Breast epithelium (tissue), 4 donors: ENCODE measurements at regions not wholly inside any gene's neighbourhood (a gene's known extent, or its start where the extent isn't known, plus 50 kb on each side); places are given as distances from the start of the nearest gene placed in this dataset.

Experiments used
- DNase-seq, 2 donors: peaks; one replicate each; pipeline ENCODE4 v3.0.0-alpha.2; 2019; ENCODE audit warnings: low spot score in 2 of 2
- H3K27ac ChIP-seq, 2 donors: fragments of 200-600 bp; sonication (generic) in 1 of 2; one replicate each; pipeline ENCODE4 v1.5.1; 2016 to 2019; ENCODE audit warnings: mild to moderate bottlenecking in 1 of 2
- H3K27me3 ChIP-seq, 2 donors: fragments of 200-600 bp; sonication (generic) in 1 of 2; one replicate each; pipeline versions ENCODE4 v1.5.1 to v1.6.0; 2017 to 2019; ENCODE audit warnings: control low read depth in 1 of 2, mild to moderate bottlenecking in 1 of 2
- H3K36me3 ChIP-seq: fragments of 200-600 bp; one replicate; pipeline ENCODE4 v1.5.1; 2019
- H3K4me1 ChIP-seq, 2 donors: fragments of 200-600 bp; sonication (generic); one replicate each; pipeline ENCODE4 v1.5.1; 2016 to 2019; ENCODE audit warnings: control low read depth in 1 of 2
- H3K4me3 ChIP-seq, 3 donors: fragments of 200-600 bp; sonication (generic); 1 replicate in 2 of 3; 2 replicates in 1 of 3; pipeline ENCODE4 v1.5.1; 2016 to 2019; ENCODE audit warnings: mild to moderate bottlenecking in 3 of 3, moderate library complexity in 2 of 3
- H3K9me3 ChIP-seq, 2 donors: fragments of 200-600 bp; sonication (generic) in 1 of 2; one replicate each; pipeline ENCODE4 v1.5.1; 2016 to 2019; ENCODE audit warnings: control low read depth in 1 of 2
- POLR2A ChIP-seq: fragments of 450-650 bp; IDR thresholded peaks from one replicate; pipeline ENCODE4 v1.6.1; 2016; ENCODE audit warnings: antibody characterized with exemption, mild to moderate bottlenecking, moderate library complexity
- POLR2AphosphoS5 ChIP-seq, 3 donors: sonication (generic); formaldehyde crosslinking; IDR thresholded peaks; one replicate each; pipeline ENCODE4 v1.6.1; 2017; ENCODE audit warnings: antibody characterized with exemption in 3 of 3
- intact Hi-C: fragments of 100-400 bp; cut with DNase I; formaldehyde crosslinking; loops from one replicate; pipeline ENCODE4 v1.15.1; 2023; ENCODE audit warnings: low total_unique reads
- TF ChIP-seq, protein P1 (sequence below), 3 donors: fragments of 450-650 bp; IDR thresholded peaks; one replicate each; pipeline ENCODE4 v1.5.1; 2016 to 2017; ENCODE audit warnings: antibody characterized with exemption in 3 of 3, mild to moderate bottlenecking in 3 of 3, moderate library complexity in 3 of 3

DNA sequence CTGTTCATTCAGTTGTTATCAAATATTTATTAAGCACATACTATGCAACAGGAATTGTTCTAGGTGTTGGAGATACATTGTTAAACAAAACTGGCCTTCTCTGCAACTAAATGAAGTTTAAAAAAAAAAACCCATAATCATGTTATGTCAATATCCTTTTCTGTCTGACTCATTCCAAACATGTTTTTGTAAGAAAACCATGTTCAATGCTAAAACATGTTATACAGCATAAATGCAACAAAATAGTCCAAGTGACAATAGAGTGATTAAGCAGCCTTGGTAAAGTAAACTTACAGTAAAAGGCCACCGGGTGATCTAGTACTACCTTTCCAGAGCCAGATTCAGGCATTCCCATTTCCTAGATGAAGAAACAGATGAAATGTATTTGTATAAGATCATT lies 278.0 kb upstream of the NECTIN3 start:
- no peak for TF ChIP-seq POLR2A
- Histone ChIP-seq H3K9me3 (no peaks in the 10 kb centered on the region), H3K4me1 (no peaks in the 10 kb centered on the region), H3K27me3 (no peaks in the 10 kb centered on the region), H3K4me3 (no peak overlapping the region), H3K27ac (no peak overlapping the region), H3K36me3 (peaks cover 3% of the 10 kb centered on the region)
- no peak for DNase-seq
- intact Hi-C loops = no loop called here

DNA sequence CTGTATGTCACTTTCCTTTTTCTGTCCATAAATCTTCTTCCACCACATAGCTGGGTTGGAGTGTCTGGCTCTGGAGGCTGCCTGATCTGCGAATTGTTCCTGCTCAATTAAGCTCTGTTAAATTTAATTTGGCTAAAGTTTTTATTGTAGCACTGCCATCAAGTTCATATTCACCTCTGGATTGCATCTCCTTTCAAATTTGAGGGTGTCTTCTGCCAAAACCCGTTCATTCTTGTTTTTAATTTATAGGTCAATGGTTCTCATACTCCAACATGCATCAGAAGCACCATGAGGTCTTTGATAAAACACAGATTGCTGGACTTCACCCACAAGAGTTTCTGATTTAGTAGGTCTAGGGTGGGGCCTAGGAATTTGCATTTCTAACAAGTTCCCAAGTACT lies 276.5 kb upstream of the NECTIN3 start:
- intact Hi-C loops = loop anchor here (5.0 kb wide), 1 partner anchor 1198 kb away; no protein-coding TSS in a partner anchor
- Histone ChIP-seq H3K4me1 (no peaks in the 10 kb centered on the region), H3K4me3 (no peak overlapping the region), H3K27me3 (no peaks in the 10 kb centered on the region), H3K36me3 (peaks cover 3% of the 10 kb centered on the region), H3K27ac (no peak overlapping the region), H3K9me3 (no peaks in the 10 kb centered on the region)
- TF ChIP-seq POLR2AphosphoS5 (IDR thresholded peaks at IDR 0.05) (no peak), POLR2A (no peak)
- TF ChIP-seq, protein P1, sequence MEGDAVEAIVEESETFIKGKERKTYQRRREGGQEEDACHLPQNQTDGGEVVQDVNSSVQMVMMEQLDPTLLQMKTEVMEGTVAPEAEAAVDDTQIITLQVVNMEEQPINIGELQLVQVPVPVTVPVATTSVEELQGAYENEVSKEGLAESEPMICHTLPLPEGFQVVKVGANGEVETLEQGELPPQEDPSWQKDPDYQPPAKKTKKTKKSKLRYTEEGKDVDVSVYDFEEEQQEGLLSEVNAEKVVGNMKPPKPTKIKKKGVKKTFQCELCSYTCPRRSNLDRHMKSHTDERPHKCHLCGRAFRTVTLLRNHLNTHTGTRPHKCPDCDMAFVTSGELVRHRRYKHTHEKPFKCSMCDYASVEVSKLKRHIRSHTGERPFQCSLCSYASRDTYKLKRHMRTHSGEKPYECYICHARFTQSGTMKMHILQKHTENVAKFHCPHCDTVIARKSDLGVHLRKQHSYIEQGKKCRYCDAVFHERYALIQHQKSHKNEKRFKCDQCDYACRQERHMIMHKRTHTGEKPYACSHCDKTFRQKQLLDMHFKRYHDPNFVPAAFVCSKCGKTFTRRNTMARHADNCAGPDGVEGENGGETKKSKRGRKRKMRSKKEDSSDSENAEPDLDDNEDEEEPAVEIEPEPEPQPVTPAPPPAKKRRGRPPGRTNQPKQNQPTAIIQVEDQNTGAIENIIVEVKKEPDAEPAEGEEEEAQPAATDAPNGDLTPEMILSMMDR (IDR thresholded peaks at IDR 0.05) = no peak
- no peak for DNase-seq

DNA sequence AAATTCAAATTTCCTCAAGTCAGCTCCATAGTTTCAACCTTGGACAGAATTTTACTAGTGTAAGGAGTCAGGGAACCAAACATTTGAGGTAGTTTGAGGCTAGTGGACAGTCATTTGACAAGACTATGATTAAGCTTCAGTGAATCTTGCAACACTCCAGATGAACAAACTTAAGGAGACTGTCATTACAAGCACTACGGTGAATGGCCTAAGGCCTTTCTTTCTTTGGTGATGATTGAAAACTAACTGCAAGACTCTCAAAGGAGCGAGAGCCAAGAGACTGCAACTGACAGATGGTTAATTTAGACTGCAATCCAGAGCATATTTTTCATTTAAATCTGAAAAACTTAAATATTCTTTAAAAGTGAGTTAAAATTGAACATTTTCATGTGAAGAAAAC lies 272.3 kb upstream of the NECTIN3 start:
- H3K27me3 ChIP-seq = no peaks in the 10 kb centered on the region
- H3K9me3 ChIP-seq = no peaks in the 10 kb centered on the region
- DNase-seq = no peak
- no peak overlapping the region for H3K4me3 ChIP-seq
- H3K4me1 ChIP-seq = no peaks in the 10 kb centered on the region
- intact Hi-C loops = loop anchor here (5.0 kb wide), 1 partner anchor 1202 kb away; no protein-coding TSS in a partner anchor
- no peaks in the 10 kb centered on the region for H3K36me3 ChIP-seq
- H3K27ac ChIP-seq = no peak overlapping the region
- TF ChIP-seq POLR2A (no peak), POLR2AphosphoS5 (IDR thresholded peaks at IDR 0.05) (no peak)
- TF ChIP-seq, protein P1 (IDR thresholded peaks at IDR 0.05) = no peak

DNA sequence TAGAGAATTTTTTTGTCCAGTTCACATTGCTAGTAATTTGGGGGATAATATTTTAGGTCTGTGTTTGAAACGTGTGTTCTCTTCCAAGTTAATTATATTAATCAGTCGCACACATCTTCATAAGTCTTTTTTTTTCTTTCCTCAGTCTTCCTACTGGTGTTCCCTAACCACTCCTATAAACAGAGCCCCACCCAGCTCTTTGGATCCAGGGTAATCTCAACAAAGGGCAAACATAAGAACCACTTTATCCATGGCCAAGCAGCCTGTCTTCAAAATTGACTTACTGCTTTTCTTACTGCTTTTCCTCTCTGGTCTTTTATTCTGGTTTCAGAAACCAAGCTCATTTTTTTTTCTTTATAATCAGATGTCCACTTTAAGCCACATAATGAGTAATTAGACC lies 266.8 kb upstream of the NECTIN3 start:
- TF ChIP-seq, protein P1 (IDR thresholded peaks at IDR 0.05) = no peak
- TF ChIP-seq POLR2AphosphoS5 (IDR thresholded peaks at IDR 0.05) (no peak), POLR2A (no peak)
- Histone ChIP-seq H3K36me3 (no peaks in the 10 kb centered on the region), H3K9me3 (no peaks in the 10 kb centered on the region), H3K27me3 (no peaks in the 10 kb centered on the region), H3K4me3 (no peak overlapping the region), H3K4me1 (no peaks in the 10 kb centered on the region), H3K27ac (no peak overlapping the region)
- intact Hi-C loops = no loop called here
- no peak for DNase-seq

DNA sequence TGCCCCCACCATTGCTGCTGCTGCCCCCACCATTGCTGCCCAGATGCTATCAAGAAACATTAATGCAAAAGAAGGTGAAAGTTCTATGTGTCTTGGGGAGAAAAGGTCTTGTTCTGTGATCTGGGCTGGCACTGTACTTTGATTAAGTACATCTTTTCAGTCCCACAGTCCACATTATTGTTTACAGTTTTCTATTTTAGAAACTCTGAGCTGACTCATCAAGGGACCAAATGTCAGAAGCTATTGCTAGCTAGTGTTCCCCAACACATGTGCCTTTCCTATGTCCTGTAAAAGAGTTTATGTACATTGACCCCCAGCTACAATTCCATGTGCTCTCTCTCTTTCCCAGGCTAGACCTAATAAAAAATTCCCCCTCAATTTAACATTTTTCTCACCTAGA lies 264.7 kb upstream of the NECTIN3 start:
- TF ChIP-seq POLR2AphosphoS5 (IDR thresholded peaks at IDR 0.05) = no peak
- TF ChIP-seq, protein P1 (IDR thresholded peaks at IDR 0.05) = no peak
- H3K36me3 ChIP-seq = no peaks in the 10 kb centered on the region
- H3K27me3 ChIP-seq = no peaks in the 10 kb centered on the region
- H3K27ac ChIP-seq = no peak overlapping the region
- no peak overlapping the region for H3K4me3 ChIP-seq
- intact Hi-C loops = no loop called here
- no peak for DNase-seq
- H3K9me3 ChIP-seq = no peaks in the 10 kb centered on the region
- no peaks in the 10 kb centered on the region for H3K4me1 ChIP-seq

DNA sequence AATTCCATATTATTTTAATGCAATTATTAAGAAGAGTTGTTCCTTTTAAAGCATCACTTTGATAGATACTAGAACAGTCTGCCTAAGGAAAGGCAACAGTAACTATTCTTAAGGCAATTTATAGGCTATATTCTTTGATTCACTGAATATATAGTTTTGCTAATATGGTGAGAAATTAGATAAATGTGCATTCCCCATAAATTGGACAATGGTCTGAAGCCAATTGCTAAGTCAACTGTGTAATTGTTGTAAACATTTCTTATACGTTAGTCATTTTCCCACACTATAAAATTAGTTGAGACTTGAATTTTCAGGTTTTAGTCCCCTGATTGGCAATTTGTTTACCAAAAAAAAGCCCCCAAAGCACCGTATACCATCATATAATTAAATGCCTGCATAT lies 263.0 kb upstream of the NECTIN3 start:
- no peak for DNase-seq
- Histone ChIP-seq H3K4me3 (no peak overlapping the region), H3K27ac (no peak overlapping the region), H3K36me3 (no peaks in the 10 kb centered on the region), H3K9me3 (no peaks in the 10 kb centered on the region), H3K27me3 (no peaks in the 10 kb centered on the region), H3K4me1 (no peaks in the 10 kb centered on the region)
- intact Hi-C loops = no loop called here
- TF ChIP-seq, protein P1 (IDR thresholded peaks at IDR 0.05) = no peak
- TF ChIP-seq POLR2AphosphoS5 (IDR thresholded peaks at IDR 0.05) (no peak), POLR2A (no peak)
